GM12875 (cell line): ENCODE measurements at regions not wholly inside any gene's neighbourhood (a gene's known extent, or its start where the extent isn't known, plus 50 kb on each side); places are given as distances from the start of the nearest gene placed in this dataset.

Source experiments
- H3K4me3 ChIP-seq: one replicate; pipeline ENCODE4 v1.5.1; 2011; ENCODE audit warnings: low read depth, low read length, control low read depth
- CTCF ChIP-seq: IDR thresholded peaks from 2 replicates; pipeline ENCODE4 v1.5.1; 2011; ENCODE audit warnings: low read depth, mild to moderate bottlenecking, control low read depth, inconsistent platforms, low read length, moderate library complexity, borderline replicate concordance; ENCODE audit not compliant: insufficient read depth

DNA sequence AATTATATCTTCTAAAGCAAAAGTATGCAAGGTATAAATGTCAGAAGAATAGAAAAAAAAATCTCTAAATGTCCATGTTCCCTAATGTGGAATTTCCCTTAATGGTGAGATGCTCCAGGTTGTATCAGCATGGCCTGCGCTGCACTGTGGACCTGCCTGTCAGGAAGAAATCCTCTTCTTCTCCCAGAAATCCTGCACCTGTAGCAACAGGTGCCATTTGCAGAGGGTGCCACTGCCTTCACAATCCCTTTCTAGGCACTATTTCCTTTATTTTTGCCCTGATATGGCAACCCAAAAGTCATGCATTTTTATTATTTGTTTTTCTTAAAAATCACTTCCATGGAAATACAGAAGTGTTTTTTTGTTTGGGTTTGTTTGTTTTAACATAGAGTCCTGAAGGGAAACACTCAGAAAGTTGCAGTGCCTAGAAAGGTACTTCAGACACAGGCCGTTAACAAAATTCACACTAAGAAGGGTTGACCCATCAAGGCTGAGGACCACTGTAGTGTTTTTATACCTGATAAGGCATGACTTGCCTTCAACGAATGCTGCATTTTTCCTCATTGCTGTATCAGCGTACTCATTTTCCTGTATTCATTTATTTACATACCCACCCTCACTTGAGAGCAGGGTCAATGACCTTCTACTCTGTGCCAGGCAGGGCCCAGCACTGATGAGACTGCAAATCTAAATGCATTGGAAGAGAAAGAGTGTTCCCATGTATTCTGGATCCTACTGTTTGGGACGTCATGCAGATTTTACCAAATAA is 177.8 kb downstream of the SNX18 start:
- no peak overlapping the region for H3K4me3 ChIP-seq
- no peak for TF ChIP-seq CTCF

DNA sequence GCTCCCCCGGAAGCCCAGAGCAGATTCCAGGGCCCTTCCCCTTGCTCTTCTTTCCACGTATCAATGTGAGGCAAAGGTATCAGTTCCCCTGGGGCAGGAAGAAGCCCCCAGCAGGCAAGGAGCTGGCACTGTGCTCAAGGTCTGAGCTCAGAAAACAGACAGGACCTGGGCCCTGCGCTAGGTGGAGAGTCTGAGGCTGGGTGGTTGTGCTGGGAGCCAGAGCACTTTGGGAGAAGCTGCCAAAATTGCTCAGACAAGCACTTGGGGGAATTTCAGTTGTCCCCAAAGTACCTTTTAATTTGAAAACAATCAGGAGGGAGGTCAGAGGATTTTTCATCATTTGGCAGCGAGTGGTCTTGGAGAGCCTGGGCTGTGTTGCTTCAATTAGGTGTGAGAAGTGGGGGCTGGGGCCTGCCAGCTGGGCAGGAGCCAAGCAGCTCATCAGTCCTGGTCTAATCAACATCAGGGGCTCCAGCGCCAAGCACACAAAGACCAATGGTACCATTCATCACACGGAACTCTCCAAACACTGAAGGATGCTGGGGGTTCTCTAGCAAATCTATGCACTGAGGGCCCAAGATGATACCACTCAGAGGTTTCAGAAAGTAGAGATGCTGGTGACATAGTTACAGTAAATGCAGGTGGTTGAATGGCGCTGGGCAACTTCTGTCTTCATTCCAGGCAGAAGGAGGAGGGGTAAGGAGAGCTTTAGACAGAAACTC is 176.5 kb downstream of the SNX18 start:
- no peak overlapping the region for H3K4me3 ChIP-seq
- no peak for TF ChIP-seq CTCF

DNA sequence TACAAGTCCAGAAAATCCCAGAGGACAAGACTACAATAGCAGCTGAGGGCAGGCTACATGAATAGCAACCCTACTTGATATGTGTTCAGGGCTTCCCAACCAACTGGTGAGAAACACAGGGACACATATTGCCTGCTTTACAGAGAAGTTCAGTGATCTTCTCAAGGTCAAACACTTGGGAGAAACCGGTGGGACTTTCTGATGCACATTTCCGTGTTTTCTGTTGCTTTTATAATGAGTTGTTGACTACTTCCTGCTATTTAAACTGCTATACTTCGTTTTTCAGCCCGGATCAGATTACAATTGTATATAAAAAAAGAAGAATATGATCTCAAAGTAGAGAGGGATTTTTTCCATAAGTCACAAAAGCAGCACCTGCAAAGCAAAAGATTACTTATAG is 175.1 kb downstream of the SNX18 start:
- TF ChIP-seq CTCF = no peak
- H3K4me3 ChIP-seq = no peak overlapping the region

- no peak overlapping the region for H3K4me3 ChIP-seq
- no peak for TF ChIP-seq CTCF
These were observed 174.1 kb downstream of the SNX18 start for GRCh38 chr5:54691656-54692055.

GRCh38 chr5:54689411-54690251 is 172.1 kb downstream of the SNX18 start:
- no peak for TF ChIP-seq CTCF
- H3K4me3 ChIP-seq = no peak overlapping the region

- TF ChIP-seq CTCF = no peak
These were observed 163.4 kb downstream of the SNX18 start for GRCh38 chr5:54680998-54681397.

GRCh38 chr5:54679686-54680085 is 162.1 kb downstream of the SNX18 start:
- TF ChIP-seq CTCF = no peak

More at GRCh38 chr5:54680998-54681397, 163.4 kb downstream of the SNX18 start:
- no peak overlapping the region for H3K4me3 ChIP-seq

More at GRCh38 chr5:54679686-54680085, 162.1 kb downstream of the SNX18 start:
- H3K4me3 ChIP-seq = no peak overlapping the region
